Transverse colon (tissue), 3 donors: ENCODE measurements at regions not wholly inside any gene's neighbourhood (a gene's known extent, or its start where the extent isn't known, plus 50 kb on each side); places are given as distances from the start of the nearest gene placed in this dataset.

Experiments
- CTCF ChIP-seq, 5 experiments: fragments of 200-600 bp in 3 of 5; fragments of 450-650 bp in 2 of 5; sonication (generic) in 3 of 5; IDR thresholded peaks; 1 replicate in 2 of 5; 2 replicates in 3 of 5; pipeline ENCODE4 v1.5.1; 2016 to 2017; ENCODE audit warnings: antibody characterized with exemption in 5 of 5, inconsistent platforms in 3 of 5, mild to moderate bottlenecking in 2 of 5, moderate library complexity in 1 of 5
- POLR2A ChIP-seq: fragments of 450-650 bp; IDR thresholded peaks from one replicate; pipeline ENCODE4 v1.6.1; 2016; ENCODE audit warnings: antibody characterized with exemption, mild to moderate bottlenecking, moderate library complexity

- TF ChIP-seq CTCF (IDR thresholded peaks at IDR 0.05) (no peak), POLR2A (no peak)
Measured at GRCh38 chr7:125020801-125021200, 91.2 kb upstream of the POT1 start.
